MM.1S (cell line): ENCODE measurements at regions not wholly inside any gene's neighbourhood (a gene's known extent, or its start where the extent isn't known, plus 50 kb on each side); places are given as distances from the start of the nearest gene placed in this dataset.

Source experiments
- DNase-seq: peaks from one replicate; pipeline ENCODE4 v3.0.0-alpha.2; 2015
- H2AFZ ChIP-seq: fragments of 300-600 bp; sonication (generic); 2 replicates; pipeline ENCODE4 v1.6.0; 2016; ENCODE audit warnings: antibody characterized with exemption, low read length
- H3F3A ChIP-seq: fragments of 300-600 bp; sonication (generic); 2 replicates; pipeline ENCODE4 v1.6.1; 2016; ENCODE audit warnings: mild to moderate bottlenecking, antibody characterized with exemption, low read length, moderate library complexity, mixed read lengths; ENCODE audit not compliant: insufficient read depth
- H3K27ac ChIP-seq: fragments of 300-600 bp; sonication (generic); 2 replicates; pipeline ENCODE4 v1.5.1; 2016; ENCODE audit warnings: mild to moderate bottlenecking, low read length
- H3K27me3 ChIP-seq: fragments of 300-600 bp; sonication (generic); replicated peaks from 2 replicates; pipeline ENCODE4 v1.6.0; 2016; ENCODE audit warnings: low read length; ENCODE audit not compliant: insufficient read depth
- H3K36me3 ChIP-seq: fragments of 300-600 bp; sonication (generic); replicated peaks from 2 replicates; pipeline ENCODE4 v1.6.1; 2016; ENCODE audit warnings: mild to moderate bottlenecking, low read length, mixed read lengths; ENCODE audit not compliant: insufficient read depth
- H3K4me1 ChIP-seq: fragments of 300-600 bp; sonication (generic); 2 replicates; pipeline ENCODE4 v1.6.1; 2016; ENCODE audit warnings: low read length, mixed read lengths
- H3K4me2 ChIP-seq: fragments of 300-600 bp; sonication (generic); 2 replicates; pipeline ENCODE4 v1.6.0; 2016; ENCODE audit warnings: low read depth, low read length
- H3K4me3 ChIP-seq: fragments of 300-600 bp; sonication (generic); 2 replicates; pipeline ENCODE4 v1.5.1; 2016; ENCODE audit warnings: low read length, mixed read lengths
- H3K79me2 ChIP-seq: fragments of 300-600 bp; sonication (generic); 2 replicates; pipeline ENCODE4 v1.6.1; 2016; ENCODE audit warnings: mixed run types, low read length, mixed read lengths
- H3K9ac ChIP-seq: fragments of 300-600 bp; sonication (generic); 2 replicates; pipeline ENCODE4 v1.6.1; 2016; ENCODE audit warnings: low read length, mixed read lengths
- H3K9me2 ChIP-seq: fragments of 300-600 bp; sonication (generic); replicated peaks from 2 replicates; pipeline ENCODE4 v1.6.1; 2016; ENCODE audit warnings: mild to moderate bottlenecking, low read length, mixed read lengths; ENCODE audit not compliant: insufficient read depth
- H3K9me3 ChIP-seq: fragments of 300-600 bp; sonication (generic); replicated peaks from 2 replicates; pipeline ENCODE4 v1.6.1; 2016; ENCODE audit warnings: mild to moderate bottlenecking, low read length, mixed read lengths; ENCODE audit not compliant: insufficient read depth
- H4K20me1 ChIP-seq: fragments of 300-600 bp; sonication (generic); 2 replicates; pipeline ENCODE4 v1.6.1; 2016; ENCODE audit warnings: mild to moderate bottlenecking, low read length, moderate library complexity, mixed read lengths; ENCODE audit not compliant: insufficient read depth
- CTCF ChIP-seq: fragments of 300-600 bp; sonication (generic); IDR thresholded peaks from 2 replicates; pipeline ENCODE4 v1.5.1; 2016; ENCODE audit warnings: antibody characterized with exemption, low read length, mixed read lengths
- EZH2 ChIP-seq: fragments of 300-600 bp; sonication (generic); optimal IDR thresholded peaks from 2 replicates; pipeline ENCODE3; 2017; ENCODE audit warnings: low read depth, mild to moderate bottlenecking, antibody characterized with exemption, low read length, mixed read lengths
- EZH2phosphoT487 ChIP-seq: fragments of 300-600 bp; sonication (generic); IDR thresholded peaks from 2 replicates; pipeline ENCODE4 v1.6.1; 2018; ENCODE audit warnings: antibody characterized with exemption, low read length

GRCh38 chr3:153339065-153339464, 177.0 kb downstream of the RAP2B start:
- Histone ChIP-seq H3K9ac (no peak overlapping the region), H3F3A (no peaks in the 10 kb centered on the region)

GRCh38 chr3:153343988-153344782, 182.2 kb downstream of the RAP2B start:
- Histone ChIP-seq H3K27ac (no peak overlapping the region), H3K9ac (no peak overlapping the region), H3K4me1 (no peaks in the 10 kb centered on the region), H4K20me1 (no peaks in the 10 kb centered on the region), H3K9me2 (no peaks in the 10 kb centered on the region), H3K36me3 (no peaks in the 10 kb centered on the region), H3F3A (no peaks in the 10 kb centered on the region), H3K4me2 (no peak overlapping the region), H2AFZ (no peak overlapping the region), H3K79me2 (no peaks in the 10 kb centered on the region), H3K9me3 (no peaks in the 10 kb centered on the region), H3K27me3 (no peaks in the 10 kb centered on the region), H3K4me3 (no peak overlapping the region)
- no peak for DNase-seq
- TF ChIP-seq CTCF (no peak), EZH2 (no peak), EZH2phosphoT487 (no peak)

More at GRCh38 chr3:153339065-153339464, 177.0 kb downstream of the RAP2B start:
- Histone ChIP-seq H3K27ac (no peak overlapping the region), H2AFZ (no peak overlapping the region), H3K36me3 (no peaks in the 10 kb centered on the region), H3K9me2 (no peaks in the 10 kb centered on the region), H3K4me3 (no peak overlapping the region), H3K27me3 (no peaks in the 10 kb centered on the region), H4K20me1 (no peaks in the 10 kb centered on the region), H3K4me1 (no peaks in the 10 kb centered on the region), H3K79me2 (no peaks in the 10 kb centered on the region), H3K4me2 (no peak overlapping the region), H3K9me3 (no peaks in the 10 kb centered on the region)
- TF ChIP-seq EZH2phosphoT487 (no peak), CTCF (no peak), EZH2 (no peak)
- no peak for DNase-seq

- no peak overlapping the region for H3K9ac ChIP-seq
- no peak overlapping the region for H3K4me3 ChIP-seq
- H3K4me2 ChIP-seq = no peak overlapping the region
- no peaks in the 10 kb centered on the region for H3K9me2 ChIP-seq
- H3F3A ChIP-seq = no peaks in the 10 kb centered on the region
- H3K4me1 ChIP-seq = no peaks in the 10 kb centered on the region
- no peak overlapping the region for H3K27ac ChIP-seq
- no peaks in the 10 kb centered on the region for H3K79me2 ChIP-seq
- no peaks in the 10 kb centered on the region for H3K9me3 ChIP-seq
- TF ChIP-seq EZH2phosphoT487 (no peak), EZH2 (no peak), CTCF (no peak)
- no peak overlapping the region for H2AFZ ChIP-seq
- no peak for DNase-seq
- no peaks in the 10 kb centered on the region for H3K27me3 ChIP-seq
- no peaks in the 10 kb centered on the region for H4K20me1 ChIP-seq
- no peaks in the 10 kb centered on the region for H3K36me3 ChIP-seq
Measured at GRCh38 chr3:153348457-153349107, 186.6 kb downstream of the RAP2B start.
